Aorta (tissue), 5 donors: ENCODE measurements at regions not wholly inside any gene's neighbourhood (a gene's known extent, or its start where the extent isn't known, plus 50 kb on each side); places are given as distances from the start of the nearest gene placed in this dataset.

Experiments
- ATAC-seq: fragments of 200-7000 bp; cut with Tn5 transposase; one replicate; pipeline ENCODE4 v1.9.1; 2022; ENCODE audit warnings: moderate library complexity; ENCODE audit not compliant: low FRiP score
- DNase-seq, 2 donors: peaks; one replicate each; pipeline ENCODE4 v3.0.0-alpha.2; 2020
- H3K27ac ChIP-seq, 2 donors: one replicate each; pipeline ENCODE4 v1.5.1; 2013; ENCODE audit warnings: low read length in 2 of 2, mild to moderate bottlenecking in 2 of 2, moderate library complexity in 2 of 2, control low read depth in 1 of 2, inconsistent platforms in 1 of 2, low read depth in 1 of 2
- H3K27me3 ChIP-seq, 2 donors: one replicate each; pipeline ENCODE4 v1.6.1; 2013; ENCODE audit warnings: control low read depth in 1 of 2, low read length in 1 of 2, mild to moderate bottlenecking in 1 of 2, moderate library complexity in 1 of 2; ENCODE audit not compliant: insufficient read depth in 2 of 2, control insufficient read depth in 1 of 2
- H3K36me3 ChIP-seq, 2 donors: one replicate each; pipeline ENCODE4 v1.6.1; 2013; ENCODE audit warnings: control low read depth in 1 of 2, low read length in 1 of 2, mild to moderate bottlenecking in 1 of 2; ENCODE audit not compliant: insufficient read depth in 2 of 2, control insufficient read depth in 1 of 2
- H3K4me1 ChIP-seq, 2 donors: one replicate each; pipeline ENCODE4 v1.6.1; 2013; ENCODE audit warnings: low read length in 2 of 2, control low read depth in 1 of 2, mild to moderate bottlenecking in 1 of 2, moderate library complexity in 1 of 2; ENCODE audit not compliant: insufficient read depth in 2 of 2, control insufficient read depth in 1 of 2
- H3K4me3 ChIP-seq, 2 donors: one replicate each; pipeline ENCODE4 v1.5.1; 2013; ENCODE audit warnings: low read length in 2 of 2, control low read depth in 1 of 2, mild to moderate bottlenecking in 1 of 2
- H3K9me3 ChIP-seq: one replicate; pipeline ENCODE4 v1.6.1; 2013; ENCODE audit warnings: mild to moderate bottlenecking, low read length; ENCODE audit not compliant: control insufficient read depth
- WGBS, 2 donors: extraction: QIAGEN DNeasy Blood & Tissue Kit; methylation state at CpG; one replicate each; pipeline ENCODE4 v1.1.7; 2013; 5-methylcytosine and 5-hydroxymethylcytosine counted together
- intact Hi-C, 2 donors: fragments of 100-400 bp; cut with DNase I; formaldehyde crosslinking; loops; one replicate each; pipeline versions ENCODE4 v1.14.2 to v1.15.0; 2022
- donor health status: healthy with polysubstance abuse.
- donor health status: Bipolar disorder and iron deficiency.
- donor health status: DM: no; HTN: no; CAD: no.
- donor health status: DM: no; HTN: no; CAD: no.
- donor health status: DM: yes; HTN: yes; CAD: no.

GRCh38 chr3:174382878-174383277, 476.3 kb upstream of the NAALADL2 start:
- WGBS, 2 donors: 58 to 61% methylated on average over 1 of the region's 1 CpG
- intact Hi-C loops: no loop called here
- no peak for DNase-seq

DNA sequence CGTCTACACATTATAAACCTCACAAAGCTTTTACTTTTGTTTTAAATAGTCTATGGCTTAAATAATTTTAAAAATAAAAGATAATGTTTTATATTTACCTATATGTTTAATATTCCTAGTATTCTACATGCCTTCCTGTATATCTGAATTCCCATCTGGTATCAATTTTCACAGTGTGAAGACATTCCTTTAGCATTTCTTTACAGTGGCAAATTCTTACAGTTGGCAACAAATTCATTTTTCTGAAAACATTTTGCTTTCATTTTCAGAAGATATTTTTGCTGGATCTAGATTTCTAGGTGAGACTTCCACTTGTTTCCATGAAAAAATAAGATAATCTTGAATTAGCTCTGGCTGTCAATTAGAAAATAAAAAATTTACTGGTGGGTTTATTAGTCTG, 471.4 kb upstream of the NAALADL2 start:
- ATAC-seq (no peak), DNase-seq (no peak)
- peaks cover 2% of the 10 kb centered on the region for H3K9me3 ChIP-seq
- no peak overlapping the region for H3K27ac ChIP-seq
- intact Hi-C loops: no loop called here
- H3K36me3 ChIP-seq: no peaks in the 10 kb centered on the region
- H3K4me1 ChIP-seq: no peaks in the 10 kb centered on the region
- no peak overlapping the region for H3K4me3 ChIP-seq
- 96 to 100% methylated on average over 1 of the region's 1 CpG for WGBS, 2 donors
- H3K27me3 ChIP-seq: no peaks in the 10 kb centered on the region

More at GRCh38 chr3:174382878-174383277, 476.3 kb upstream of the NAALADL2 start:
- no peak for ATAC-seq
- Histone ChIP-seq H3K4me3 (no peak overlapping the region), H3K36me3 (no peaks in the 10 kb centered on the region), H3K27me3 (no peaks in the 10 kb centered on the region), H3K27ac (no peak overlapping the region), H3K9me3 (no peaks in the 10 kb centered on the region), H3K4me1 (no peaks in the 10 kb centered on the region)

GRCh38 chr3:174397848-174398247, 461.3 kb upstream of the NAALADL2 start:
- H3K36me3 ChIP-seq: no peaks in the 10 kb centered on the region
- ATAC-seq (no peak), DNase-seq (no peak)
- H3K4me3 ChIP-seq: no peak overlapping the region
- no peaks in the 10 kb centered on the region for H3K4me1 ChIP-seq
- H3K9me3 ChIP-seq: no peaks in the 10 kb centered on the region
- intact Hi-C loops: no loop called here
- H3K27ac ChIP-seq: no peak overlapping the region
- no peaks in the 10 kb centered on the region for H3K27me3 ChIP-seq

GRCh38 chr3:174398761-174399160, 460.4 kb upstream of the NAALADL2 start:
- intact Hi-C loops: no loop called here
- Histone ChIP-seq H3K4me3 (no peak overlapping the region), H3K4me1 (no peaks in the 10 kb centered on the region), H3K27me3 (no peaks in the 10 kb centered on the region), H3K9me3 (no peaks in the 10 kb centered on the region), H3K27ac (no peak overlapping the region), H3K36me3 (no peaks in the 10 kb centered on the region)
- no peak for ATAC-seq
- WGBS, 2 donors: 42 to 91% methylated on average over 1 of the region's 1 CpG
- DNase-seq: no peak

DNA sequence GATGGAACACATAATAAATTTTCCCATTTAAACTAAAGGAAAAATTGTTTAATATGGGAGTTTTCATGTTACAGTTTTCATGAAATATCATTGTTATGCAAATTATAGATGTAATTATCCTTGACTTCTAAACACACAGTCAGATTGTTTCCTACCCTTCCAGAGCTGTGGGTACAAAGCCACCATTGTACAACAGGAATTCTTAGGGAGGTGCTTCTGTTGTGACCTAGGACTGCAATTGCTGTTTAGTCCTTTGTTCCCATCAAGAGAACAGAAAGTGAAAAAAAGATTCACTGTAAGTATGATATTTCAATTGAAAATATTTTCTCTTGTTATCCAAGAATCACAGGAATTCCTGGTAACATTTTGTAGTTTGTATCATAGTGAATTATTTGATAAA, 455.3 kb upstream of the NAALADL2 start:
- intact Hi-C loops: no loop called here
- no peaks in the 10 kb centered on the region for H3K27me3 ChIP-seq

GRCh38 chr3:174408310-174408709, 450.8 kb upstream of the NAALADL2 start:
- ATAC-seq: no peak
- DNase-seq: no peak
- no peak overlapping the region for H3K4me3 ChIP-seq
- H3K9me3 ChIP-seq: no peaks in the 10 kb centered on the region
- no peaks in the 10 kb centered on the region for H3K36me3 ChIP-seq
- peaks cover 0 to 1% of the 10 kb centered on the region in 2 donors for H3K4me1 ChIP-seq
- H3K27ac ChIP-seq: no peak overlapping the region
- WGBS, 2 donors: 80 to 85% methylated on average over 14 of the region's 14 CpGs
- intact Hi-C loops: no loop called here
- no peaks in the 10 kb centered on the region for H3K27me3 ChIP-seq

More for the DNA sequence above, 455.3 kb upstream of the NAALADL2 start:
- H3K9me3 ChIP-seq: no peaks in the 10 kb centered on the region
- H3K27ac ChIP-seq: no peak overlapping the region
- H3K4me3 ChIP-seq: no peak overlapping the region
- peaks cover 0 to 1% of the 10 kb centered on the region in 2 donors for H3K4me1 ChIP-seq
- ATAC-seq (no peak), DNase-seq (no peak)
- H3K36me3 ChIP-seq: no peaks in the 10 kb centered on the region

DNA sequence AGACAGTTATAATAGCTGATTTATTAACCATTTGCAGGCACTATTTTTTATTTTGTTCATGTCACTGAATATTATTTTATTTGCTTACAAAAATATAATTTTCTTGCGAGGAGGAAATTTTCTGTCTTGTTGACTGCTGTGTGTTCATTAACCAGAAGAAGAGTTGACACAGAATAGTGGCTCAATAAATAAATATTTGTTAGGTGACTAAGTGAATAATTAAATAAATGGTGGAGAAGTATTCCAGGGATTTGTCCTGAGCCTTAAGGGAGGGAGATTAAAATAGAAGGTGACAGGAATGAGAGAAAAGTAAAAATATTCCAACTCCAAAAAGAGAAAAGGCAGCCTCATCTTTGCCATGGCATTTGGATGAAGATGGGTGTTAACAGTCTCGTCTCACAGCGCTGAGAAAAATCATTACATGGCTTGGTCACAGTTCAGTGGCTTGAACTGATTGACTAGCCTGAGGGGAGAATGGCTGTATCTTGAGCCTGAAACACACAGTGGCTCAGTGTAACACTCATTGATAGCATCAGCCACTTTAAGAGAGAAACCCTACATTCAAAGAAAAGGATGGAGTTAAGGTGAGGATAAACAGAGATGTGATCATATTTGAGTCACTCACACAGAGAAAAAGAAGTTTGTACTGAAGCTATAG, 449.9 kb upstream of the NAALADL2 start:
- intact Hi-C loops: no loop called here
- Histone ChIP-seq H3K4me3 (no peak overlapping the region), H3K27me3 (no peaks in the 10 kb centered on the region), H3K4me1 (peaks cover 0 to 1% of the 10 kb centered on the region in 2 donors), H3K9me3 (no peaks in the 10 kb centered on the region), H3K36me3 (no peaks in the 10 kb centered on the region), H3K27ac (no peak overlapping the region)
- ATAC-seq: no peak
- DNase-seq: no peak
- WGBS, 2 donors: 73 to 78% methylated on average over 3 of the region's 3 CpGs

- 37 to 55% methylated on average over 2 of the region's 2 CpGs for WGBS, 2 donors
- H3K27ac ChIP-seq: no peak overlapping the region
- H3K9me3 ChIP-seq: no peaks in the 10 kb centered on the region
- DNase-seq (no peak), ATAC-seq (no peak)
- intact Hi-C loops: no loop called here
- no peak overlapping the region for H3K4me3 ChIP-seq
- no peaks in the 10 kb centered on the region for H3K4me1 ChIP-seq
- no peaks in the 10 kb centered on the region for H3K27me3 ChIP-seq
- no peaks in the 10 kb centered on the region for H3K36me3 ChIP-seq
Measured at GRCh38 chr3:174413062-174413912, 445.8 kb upstream of the NAALADL2 start.

- H3K4me3 ChIP-seq: no peak overlapping the region
- no peak overlapping the region for H3K27ac ChIP-seq
- ATAC-seq: no peak
- H3K27me3 ChIP-seq: no peaks in the 10 kb centered on the region
- intact Hi-C loops: no loop called here
- H3K36me3 ChIP-seq: no peaks in the 10 kb centered on the region
- 97 to 100% methylated on average over 1 of the region's 1 CpG for WGBS, 2 donors
- H3K9me3 ChIP-seq: no peaks in the 10 kb centered on the region
- DNase-seq: no peak
- H3K4me1 ChIP-seq: no peaks in the 10 kb centered on the region
Measured at GRCh38 chr3:174414902-174415301, 444.2 kb upstream of the NAALADL2 start.
